ENCODE measurements at regions not wholly inside any gene's neighbourhood (a gene's known extent, or its start where the extent isn't known, plus 50 kb on each side); places are given as distances from the start of the nearest gene placed in this dataset.
"Not testable (repeated sequence)": the region's sequence is repeated elsewhere in the genome, so short reads cannot be mapped to it uniquely, and the experiment has no call there.

GRCh38 chr13:33634546-33634982 is 183.4 kb upstream of the RFC3 start:
- DNase-seq = no peak

GRCh38 chr13:33636243-33636642 is 181.7 kb upstream of the RFC3 start:
- no peak for DNase-seq

- DNase-seq = no peak
These were observed 180.8 kb upstream of the RFC3 start for GRCh38 chr13:33636955-33637670.

DNA sequence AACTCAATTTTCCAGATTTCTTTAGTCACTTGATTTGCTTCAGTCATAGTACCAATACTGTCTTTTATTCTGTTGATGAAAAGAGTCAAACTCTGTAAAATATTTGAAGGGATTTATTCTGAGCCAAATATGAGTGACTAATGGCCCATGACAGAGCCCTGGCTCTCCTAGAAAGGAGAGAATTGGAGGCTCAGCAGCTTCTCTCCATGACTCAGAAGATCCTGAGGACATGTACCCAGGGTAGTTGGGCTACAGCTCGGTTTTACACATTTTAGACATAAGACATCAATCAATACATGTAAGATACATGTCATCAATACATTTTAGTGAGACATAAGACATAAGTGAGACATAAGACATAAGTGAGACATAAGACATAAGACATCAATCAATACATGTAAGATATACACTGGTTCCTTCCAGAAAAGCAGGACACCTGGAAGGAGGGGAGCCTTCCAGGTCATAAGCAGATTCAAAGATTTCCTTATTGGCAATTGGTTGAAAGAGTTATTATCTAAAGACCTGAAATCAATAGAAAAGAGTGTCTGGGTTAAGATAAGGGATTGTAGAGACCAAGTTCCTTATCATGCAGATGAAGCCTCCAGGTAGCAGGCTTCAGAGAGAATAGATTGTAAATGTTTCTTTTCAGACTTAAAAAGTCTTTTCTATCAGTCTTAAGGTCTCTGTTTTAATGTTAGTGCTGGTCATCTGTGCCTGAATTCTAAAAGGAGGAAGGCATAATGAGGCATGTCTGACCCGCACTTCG is 179.8 kb upstream of the RFC3 start:
- DNase-seq = no peak

DNA sequence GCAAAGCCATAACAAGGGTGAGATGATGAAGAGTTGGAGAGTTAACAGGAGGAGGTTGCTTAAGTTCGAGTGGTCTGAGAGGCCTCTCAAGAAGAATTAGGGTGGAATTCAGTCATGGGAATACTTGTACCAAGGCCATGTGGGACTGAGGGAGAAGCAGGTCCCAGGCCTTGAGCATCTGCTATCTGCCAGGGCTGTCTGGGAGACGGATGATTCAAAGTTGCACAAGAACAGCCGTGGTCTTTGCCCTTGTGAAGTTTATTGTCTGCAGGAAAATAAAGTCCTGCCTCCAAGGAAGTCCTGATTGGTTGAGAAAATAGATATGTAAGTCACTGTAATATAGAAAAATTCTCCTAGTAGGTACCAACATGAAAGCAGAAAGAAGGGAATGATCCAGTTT is 178.8 kb upstream of the RFC3 start:
- no peak for DNase-seq

DNA sequence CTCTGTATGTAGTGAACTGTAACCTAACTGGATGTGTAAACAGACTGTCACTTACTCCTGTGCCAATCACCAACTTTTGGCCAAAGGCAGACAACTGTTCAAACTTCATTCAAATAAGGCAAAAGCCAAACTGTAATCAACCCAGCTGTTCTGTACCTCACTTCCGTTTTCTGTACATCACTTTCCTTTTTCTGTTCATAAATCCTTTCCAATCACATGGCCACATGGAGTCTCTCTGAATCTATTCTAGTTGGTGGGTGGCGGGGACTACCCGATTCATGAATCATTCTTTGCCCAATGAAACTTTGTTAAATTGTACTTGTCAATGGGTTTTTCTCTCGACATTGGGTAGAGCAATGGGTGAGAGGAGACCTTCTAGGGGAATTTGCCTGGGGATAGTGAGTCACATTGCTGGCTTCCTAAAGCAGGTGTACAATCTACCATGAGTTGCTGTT is 178.3 kb upstream of the RFC3 start:
- no peak for DNase-seq

DNA sequence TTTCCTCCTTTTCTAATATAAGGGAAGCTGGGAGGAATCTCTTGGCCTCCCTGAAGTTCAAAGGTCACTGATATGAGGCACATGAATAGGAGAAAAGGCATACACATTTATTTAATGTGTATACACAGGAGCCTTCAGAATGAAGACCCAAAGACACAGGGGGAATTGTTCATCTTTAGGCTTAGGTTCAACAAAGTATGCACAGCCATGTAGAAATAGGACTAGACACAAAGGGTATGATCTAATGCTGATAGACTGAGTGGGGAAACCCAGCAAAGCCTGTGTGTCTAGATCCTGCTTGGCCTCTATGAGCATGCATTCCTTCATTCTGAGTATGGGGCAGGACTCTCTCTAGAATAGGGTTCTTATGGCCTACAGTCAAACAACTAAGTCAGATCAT is 177.1 kb upstream of the RFC3 start:
- no peak for DNase-seq

DNA sequence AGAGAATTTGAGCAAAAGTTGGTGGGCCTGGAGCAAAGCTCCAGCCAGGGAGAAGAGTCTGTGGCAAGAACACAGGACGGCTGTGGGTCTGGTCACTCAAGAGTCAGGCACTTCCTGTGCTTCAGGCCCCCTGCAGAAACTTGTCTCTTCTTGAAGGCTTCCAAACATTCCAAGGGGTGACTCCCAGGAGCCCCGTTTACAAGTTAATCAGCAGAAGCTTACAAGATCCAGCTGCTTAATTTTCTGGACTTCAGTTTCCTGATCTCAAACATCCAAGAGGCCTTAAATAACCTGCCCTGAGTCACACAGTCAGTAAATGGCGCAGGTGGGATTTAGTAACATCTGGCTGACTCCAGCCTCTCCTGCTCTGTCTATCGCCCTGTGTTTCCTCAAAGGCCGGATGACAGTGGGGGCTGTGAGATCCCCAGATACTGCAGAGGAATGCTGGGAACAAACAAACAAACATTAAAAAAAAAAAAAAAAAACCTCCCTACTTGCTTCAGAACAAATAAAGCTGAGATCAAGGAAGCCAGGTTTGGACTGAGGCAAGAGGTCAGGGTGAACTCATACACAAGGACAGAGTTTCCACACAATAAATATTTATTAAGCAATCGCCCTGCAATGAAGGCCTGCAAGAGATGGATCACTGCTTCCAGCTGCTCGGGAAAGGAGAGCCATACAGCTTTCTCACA is 175.4 kb upstream of the RFC3 start:
- DNase-seq = no peak

DNA sequence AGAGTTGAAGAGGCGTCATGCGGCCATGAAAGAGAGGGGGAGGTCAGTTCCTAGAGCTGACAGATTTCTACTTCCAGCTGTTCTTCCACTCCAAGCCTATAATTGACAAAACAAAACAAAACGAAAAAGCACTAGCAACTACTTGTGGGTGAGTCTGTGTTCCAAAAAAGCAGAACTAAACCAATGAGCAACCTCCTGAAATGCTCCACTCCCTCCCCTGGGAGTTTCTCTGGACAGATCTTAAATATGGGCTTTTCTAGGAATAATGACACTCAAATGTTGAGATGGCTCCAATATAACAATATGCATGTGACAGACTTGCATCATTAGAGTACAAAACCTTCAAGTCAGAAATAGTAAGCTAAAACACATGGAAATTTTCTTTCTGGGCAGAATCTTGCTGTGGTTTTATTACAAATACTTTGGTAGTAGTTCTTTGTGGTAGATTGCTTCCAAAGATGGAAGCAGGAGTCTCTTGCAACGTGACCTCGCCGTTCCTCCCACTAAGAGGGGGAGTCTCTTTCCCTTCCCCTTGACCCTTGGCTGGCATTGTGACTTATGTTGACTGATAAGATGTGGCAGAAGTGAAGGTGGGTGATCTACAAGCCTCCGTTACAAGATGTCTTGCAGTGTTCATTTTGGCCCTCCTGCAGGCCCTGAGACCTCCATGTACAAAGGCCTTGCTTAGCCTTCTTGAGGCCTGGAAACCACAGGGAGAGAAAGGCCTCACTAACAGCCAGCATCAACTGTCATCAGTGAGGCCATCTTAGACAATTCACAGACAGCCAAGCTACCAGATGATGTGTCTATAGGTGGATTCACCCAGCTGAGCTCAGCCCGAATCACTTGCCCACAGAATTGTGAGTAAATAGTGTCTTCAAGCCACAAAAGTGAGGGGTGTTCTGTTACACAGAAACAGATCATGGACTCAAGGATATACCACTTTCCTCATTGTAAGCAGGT is 173.1 kb upstream of the RFC3 start:
- DNase-seq = no peak

- no peak for DNase-seq
These were observed 172.1 kb upstream of the RFC3 start for GRCh38 chr13:33645591-33646554.

- DNase-seq = no peak
These were observed 168.6 kb upstream of the RFC3 start for GRCh38 chr13:33649212-33649878.

DNA sequence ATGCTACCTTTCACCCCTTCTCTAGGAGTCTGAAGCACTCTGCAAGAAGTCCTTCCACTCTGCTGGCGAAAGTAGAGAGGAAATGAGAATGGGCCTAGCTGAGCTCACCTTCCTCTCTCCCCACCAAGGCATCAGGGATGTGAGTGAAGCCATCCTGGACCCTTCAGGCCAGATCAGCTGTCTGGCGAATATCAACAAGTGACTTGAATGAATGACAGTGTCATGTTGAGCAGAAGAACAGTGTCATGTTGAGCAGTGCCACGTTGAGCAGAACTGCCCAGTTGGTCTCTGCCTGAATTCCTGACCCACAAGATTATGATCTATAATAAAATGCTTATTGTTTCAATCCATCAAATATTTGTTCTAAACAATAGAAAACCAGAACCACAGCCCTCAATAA is 166.2 kb upstream of the RFC3 start:
- DNase-seq = no peak

DNA sequence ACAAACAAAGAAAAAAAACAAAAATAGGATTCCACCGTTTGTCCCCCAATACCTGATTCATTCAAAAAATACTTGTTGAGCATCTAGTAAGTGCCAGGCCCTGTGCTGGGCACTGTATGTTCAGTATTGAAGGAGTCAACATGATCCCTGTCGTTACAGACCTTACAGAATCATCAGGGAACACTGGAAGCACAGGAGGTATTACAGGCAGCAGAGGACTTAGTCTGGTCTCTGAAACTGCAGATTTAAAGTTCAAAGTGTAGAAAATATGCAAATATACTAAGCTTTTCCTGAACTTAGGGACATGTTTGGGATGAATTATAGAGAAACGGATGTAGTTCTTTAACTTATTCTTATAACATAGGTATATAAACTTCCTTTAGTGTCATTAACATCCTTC is 160.7 kb upstream of the RFC3 start:
- no peak for DNase-seq

- no peak for DNase-seq
These were observed 158.5 kb upstream of the RFC3 start for GRCh38 chr13:33659466-33659865.

DNA sequence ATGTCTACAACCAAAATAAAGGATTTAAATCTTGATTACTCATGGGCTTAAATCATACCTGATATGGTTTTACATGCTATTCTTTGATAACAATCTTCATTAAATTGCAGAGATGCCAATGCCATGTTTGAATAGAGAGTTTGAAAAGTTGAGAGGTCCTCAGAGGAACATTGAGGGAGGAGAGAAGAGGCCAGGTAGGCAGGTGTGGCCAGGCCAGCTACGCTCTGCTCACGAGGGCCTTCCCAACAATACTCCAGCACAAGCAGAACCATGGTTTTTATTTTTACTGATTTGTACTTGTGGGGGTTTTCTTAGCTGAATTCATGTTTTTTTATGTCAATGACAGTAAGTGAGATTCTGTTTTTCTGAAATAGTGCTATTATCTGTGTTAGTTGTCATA is 158.1 kb upstream of the RFC3 start:
- no peak for DNase-seq

- no peak for DNase-seq
These were observed 155.6 kb upstream of the RFC3 start for GRCh38 chr13:33662392-33662791.

GRCh38 chr13:33665626-33666175 is 152.2 kb upstream of the RFC3 start:
- no peak for DNase-seq

DNA sequence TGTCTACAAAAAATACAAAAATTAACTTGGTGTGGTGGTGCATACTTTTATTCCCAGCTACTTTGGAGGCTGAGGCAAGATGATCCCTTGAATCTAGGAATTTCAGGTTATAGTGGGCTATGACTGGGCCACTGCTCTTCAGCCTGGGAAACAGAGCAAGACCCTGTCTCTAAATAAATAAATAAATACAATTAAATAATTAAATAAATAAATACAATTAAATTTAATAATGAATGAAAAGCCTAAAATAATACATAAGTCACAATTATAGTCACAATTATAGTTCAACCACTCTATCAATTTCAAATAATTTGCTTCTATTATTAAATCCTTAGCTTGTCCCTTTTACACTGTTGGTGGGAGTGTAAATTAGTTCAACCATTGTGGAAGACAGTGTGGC is 146.4 kb upstream of the RFC3 start:
- DNase-seq = no peak

GRCh38 chr13:33672022-33672421 is 145.9 kb upstream of the RFC3 start:
- DNase-seq = not testable (repeated sequence)
